Right ventricle myocardium inferior (tissue), 1 donor: ENCODE measurements at regions not wholly inside any gene's neighbourhood (a gene's known extent, or its start where the extent isn't known, plus 50 kb on each side); places are given as distances from the start of the nearest gene placed in this dataset.
"Not testable (repeated sequence)": the region's sequence is repeated elsewhere in the genome, so short reads cannot be mapped to it uniquely, and the experiment has no call there.

Source experiments
- ATAC-seq: fragments of 200-7000 bp; cut with Tn5 transposase; one replicate; pipeline ENCODE4 v1.9.1; 2020; ENCODE audit warnings: mild to moderate bottlenecking, moderate library complexity
- DNase-seq: peaks from one replicate; pipeline ENCODE4 v3.0.0; 2021; ENCODE audit errors: missing footprints
- intact Hi-C: fragments of 100-400 bp; cut with DNase I; formaldehyde crosslinking; loops from one replicate; pipeline ENCODE4 v1.11.0; 2022
- donor health status: DM: no; HTN: yes; CAD: no; lungs with severe emphysema.

DNA sequence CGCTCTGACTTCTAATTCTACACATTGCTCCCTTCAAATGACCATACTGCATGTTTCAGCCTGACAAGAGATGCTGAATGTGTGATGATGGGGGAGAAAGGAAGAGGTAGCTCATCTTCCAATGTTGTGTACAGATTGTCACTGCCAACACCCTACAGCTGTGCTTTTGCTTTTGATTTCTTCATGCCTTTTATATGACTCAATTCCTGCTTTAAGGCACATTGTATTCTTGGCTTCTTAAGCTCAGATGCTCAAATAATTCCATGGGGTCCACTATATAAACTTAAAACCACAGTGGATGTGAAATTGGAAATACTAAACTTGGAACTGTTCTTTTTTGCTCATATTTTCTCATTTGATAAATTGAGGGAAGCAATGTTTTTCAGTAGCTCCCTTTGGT lies 183.2 kb upstream of the WDFY3 start:
- intact Hi-C loops: loop anchor here (5.0 kb wide), 3 partner anchors 218 to 893 kb away; no protein-coding TSS in a partner anchor
- ATAC-seq (peak; percentile 26), DNase-seq (no peak)

DNA sequence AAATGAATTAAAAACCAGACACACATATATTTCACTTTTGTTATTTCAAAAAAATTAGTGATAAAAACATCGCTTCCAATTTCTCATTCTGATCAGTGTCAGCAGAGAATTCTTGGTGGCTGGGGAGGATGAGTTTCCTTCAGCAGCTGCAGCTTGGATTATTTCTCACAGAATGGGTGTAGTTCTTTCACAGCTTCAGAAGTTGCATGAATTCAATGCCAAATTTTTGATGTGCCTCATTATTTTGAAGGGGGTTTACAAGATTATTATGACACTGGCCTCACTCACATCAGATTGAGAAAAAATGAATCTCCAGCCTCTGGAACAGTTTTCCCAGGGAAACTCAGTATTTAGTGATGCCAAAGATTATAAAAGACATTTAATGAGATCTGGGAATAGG lies 184.9 kb upstream of the WDFY3 start:
- DNase-seq (no peak), ATAC-seq (no peak)
- intact Hi-C loops: no loop called here

DNA sequence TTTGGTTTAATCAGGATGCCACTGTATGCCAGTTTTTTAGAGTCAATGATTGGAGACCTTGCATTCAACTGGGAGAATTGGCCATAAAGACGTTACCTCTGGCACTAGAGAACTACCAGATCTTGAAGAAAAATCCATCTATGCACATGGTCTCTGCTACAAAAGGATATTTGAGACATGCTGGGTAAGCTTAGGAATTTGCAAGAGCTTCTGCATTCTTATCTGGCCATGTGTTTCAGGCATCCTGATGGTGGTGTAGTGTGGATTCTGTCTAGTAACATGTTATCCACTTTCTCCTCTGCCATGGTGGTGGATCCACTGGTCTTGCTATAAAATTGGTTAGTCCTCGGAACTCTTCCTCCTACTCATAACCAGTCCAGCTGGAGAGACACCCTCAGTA lies 185.3 kb upstream of the WDFY3 start:
- DNase-seq (no peak), ATAC-seq (no peak)
- intact Hi-C loops: no loop called here

DNA sequence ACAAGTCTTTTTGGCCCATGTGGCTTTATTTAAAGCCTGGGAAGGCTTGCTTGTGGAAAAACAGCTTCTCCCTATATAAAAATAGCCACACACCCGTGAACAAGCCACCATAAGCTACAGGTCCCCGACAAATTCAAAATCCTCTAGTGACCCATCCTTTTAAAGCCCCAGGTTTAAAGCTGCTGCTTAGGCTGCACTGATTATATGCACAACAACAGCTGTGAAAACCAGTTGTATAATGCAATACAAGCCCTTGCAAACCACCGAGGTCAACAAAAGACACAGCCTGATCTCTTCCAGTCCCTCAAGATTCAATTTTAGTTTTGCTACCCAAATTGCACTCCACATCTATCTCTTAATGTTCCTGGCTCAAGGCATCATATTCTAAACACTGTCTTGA lies 186.0 kb upstream of the WDFY3 start:
- intact Hi-C loops: no loop called here
- ATAC-seq (no peak), DNase-seq (no peak)

DNA sequence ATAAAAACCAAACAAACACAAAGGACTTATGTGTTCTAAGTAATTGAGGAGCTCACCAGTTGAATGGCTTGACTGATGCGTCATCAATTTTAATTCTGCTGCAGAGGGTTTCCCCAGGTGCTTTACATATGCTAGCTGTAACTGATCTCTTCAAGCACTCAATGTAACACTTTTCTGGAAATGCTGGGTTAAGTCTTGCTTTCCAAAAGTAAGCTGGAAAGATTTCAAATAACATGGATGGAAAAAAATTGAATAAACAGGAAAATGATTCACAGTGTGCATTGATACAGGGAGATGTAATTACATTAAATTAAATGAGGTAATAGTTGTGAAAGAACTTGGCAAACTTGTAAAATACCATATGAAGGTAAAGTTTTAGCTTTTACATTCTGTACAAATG lies 186.7 kb upstream of the WDFY3 start:
- DNase-seq (no peak), ATAC-seq (no peak)
- intact Hi-C loops: no loop called here

DNA sequence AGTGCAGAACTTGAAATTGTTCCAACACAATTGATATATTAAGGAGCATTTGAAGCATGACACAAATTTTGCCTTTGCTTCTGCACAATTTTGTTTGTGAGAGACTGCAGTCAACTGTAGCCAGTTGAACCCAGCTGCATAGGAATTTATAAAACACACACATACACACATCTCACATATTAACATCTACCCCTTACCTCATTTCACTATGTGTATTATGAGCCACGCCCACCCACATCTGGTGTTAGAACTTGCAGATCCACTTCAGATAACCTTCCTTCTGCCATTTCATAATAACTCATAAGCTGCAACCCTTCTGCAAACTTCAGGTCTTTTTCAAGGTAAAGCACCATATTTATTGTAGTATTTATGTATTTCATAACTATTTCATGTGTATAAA lies 188.1 kb upstream of the WDFY3 start:
- intact Hi-C loops: no loop called here

DNA sequence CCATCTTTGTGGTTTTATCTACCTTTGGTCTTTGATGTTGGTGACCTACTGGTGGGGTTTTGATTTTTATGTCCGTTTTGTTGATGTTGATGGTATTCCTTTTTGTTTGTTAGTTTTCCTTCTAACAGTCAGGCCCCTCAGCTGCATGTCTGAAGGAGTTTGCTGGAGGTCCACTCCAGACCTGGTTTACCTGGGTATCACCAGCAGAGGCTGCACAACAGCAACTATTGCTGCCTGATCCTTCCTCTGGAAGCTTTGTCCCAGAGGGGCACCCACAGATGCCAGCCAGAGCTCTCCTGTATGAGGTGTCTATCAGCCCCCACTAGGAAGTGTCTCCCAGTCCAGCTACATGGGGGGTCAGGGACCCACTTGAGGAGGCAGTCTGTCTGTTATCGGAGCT lies 199.3 kb upstream of the WDFY3 start:
- ATAC-seq (no peak), DNase-seq (no peak)
- intact Hi-C loops: no loop called here

More for the DNA sequence above, 188.1 kb upstream of the WDFY3 start:
- DNase-seq (no peak), ATAC-seq (no peak)

DNA sequence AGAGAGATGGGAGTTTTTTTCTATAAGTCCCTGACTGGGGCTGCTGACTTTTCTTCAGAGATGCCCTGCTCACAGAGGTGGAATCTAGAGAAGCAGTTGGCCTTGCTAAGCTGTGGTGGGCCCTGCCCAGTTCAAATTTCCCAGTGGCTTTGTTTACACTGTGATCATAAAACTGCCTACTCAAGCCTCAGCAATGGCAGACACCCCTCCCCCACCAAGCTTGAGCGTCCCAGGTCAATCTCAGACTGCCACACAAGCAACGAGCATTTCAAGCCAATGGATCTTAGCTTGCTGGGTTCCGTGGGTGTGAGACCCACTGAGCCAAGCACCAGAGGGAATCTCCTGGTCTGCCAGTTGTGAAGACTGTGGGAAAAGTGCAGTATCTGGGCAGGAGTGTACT lies 199.8 kb upstream of the WDFY3 start:
- ATAC-seq (no peak), DNase-seq (no peak)
- intact Hi-C loops: no loop called here

DNA sequence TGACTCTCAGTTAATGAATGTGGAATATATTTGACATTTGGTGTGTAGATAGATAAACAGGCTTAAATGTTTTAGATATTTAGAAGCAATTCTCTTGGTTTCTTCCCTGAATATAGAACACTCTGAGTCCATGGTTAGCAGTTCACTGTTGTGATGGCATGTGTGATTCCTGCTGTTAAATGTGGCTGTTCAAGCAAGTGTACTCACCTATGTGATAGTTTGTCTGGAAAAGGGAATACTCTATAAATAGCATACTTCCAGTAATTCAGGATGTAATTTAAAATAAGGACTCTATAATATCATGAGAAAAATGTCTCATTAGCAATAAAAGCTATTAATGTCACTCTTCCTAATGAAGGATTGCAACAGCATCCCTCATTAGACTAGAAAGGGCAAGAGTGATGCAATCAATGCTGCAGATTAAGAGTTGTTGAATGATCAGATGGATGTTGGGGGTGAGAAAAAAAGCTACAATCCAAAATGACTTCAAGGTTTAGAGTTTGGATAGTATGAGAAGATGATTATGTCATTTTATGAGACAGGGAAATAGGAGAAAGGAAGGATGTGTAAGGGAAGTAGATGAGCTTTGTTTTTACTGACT lies 201.8 kb upstream of the WDFY3 start:
- DNase-seq: no peak
- no peak for ATAC-seq
- intact Hi-C loops: no loop called here

DNA sequence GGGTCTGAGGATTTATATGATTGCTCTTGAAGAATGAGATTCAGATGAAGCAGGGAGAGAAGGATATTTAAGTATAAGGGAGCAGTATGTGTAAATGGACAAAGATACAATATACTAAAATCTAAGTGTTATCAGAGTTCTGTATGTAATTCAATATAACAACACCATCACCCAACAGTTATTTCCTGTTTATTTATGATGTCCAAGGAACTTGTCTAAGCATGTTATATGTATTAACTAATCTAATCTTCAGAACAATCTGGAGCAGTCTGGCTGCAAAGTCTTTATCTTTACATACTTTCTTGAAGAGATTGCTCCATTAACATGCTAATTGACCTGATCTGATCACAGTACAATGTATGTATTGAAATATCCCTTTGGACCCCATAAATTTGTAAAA lies 203.8 kb upstream of the WDFY3 start:
- ATAC-seq (no peak), DNase-seq (no peak)
- intact Hi-C loops: no loop called here

DNA sequence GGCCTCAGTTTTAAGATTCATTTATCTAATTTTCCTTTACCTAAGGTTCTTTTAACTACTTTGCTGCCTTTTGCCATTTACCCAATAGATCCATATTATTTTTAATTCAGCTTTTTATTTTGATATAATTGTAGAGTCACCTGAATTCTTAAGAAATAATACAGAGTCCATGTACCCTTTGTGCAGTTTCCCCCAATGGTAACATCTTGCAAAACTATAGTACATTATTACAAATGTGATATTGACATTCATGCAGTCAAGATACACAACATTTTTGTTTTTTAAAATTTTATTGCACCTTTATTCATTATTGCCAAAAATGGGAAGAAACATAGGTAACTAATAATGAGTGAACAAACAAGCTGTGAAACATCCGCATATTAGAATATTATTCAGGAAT lies 208.7 kb upstream of the WDFY3 start:
- intact Hi-C loops: no loop called here
- no peak for DNase-seq
- ATAC-seq: no peak

DNA sequence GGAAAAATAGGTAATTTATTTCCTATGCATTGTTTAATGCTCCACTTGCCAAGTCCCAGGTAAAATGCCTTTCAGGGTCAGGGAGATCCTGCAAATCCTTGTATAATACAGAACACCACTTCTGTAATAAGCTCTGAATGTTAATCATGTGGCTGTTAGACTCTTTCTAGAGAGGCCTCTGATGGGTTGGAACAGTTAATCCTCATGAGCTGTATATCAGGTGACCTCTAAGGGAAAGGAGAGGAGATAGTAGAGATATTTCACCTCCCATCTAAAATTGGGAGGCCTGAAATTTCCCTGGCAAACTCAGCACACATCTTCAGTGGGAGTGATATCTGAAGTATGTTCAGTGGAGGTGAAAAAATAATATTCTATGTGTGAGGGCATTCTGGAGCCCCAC lies 210.6 kb upstream of the WDFY3 start:
- intact Hi-C loops: no loop called here
- DNase-seq: no peak
- ATAC-seq: no peak

DNA sequence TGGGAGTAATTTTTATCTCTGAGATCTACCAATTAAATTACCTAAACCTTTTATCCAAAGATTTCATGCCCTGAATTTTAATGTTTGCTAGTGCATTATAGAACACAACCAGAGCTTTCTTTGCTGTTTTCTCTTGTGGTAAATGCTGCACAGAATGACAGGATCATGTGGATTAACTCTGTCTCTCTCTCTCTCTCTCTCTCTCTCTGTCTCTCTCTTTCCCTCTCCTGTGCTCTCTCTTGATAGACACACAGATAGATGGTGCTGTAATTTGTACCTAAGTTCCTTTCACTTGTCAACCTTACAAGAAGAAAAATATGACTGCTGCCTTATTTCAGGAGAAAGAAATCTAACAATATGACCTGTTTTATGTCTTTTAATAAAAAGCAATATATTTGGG lies 211.2 kb upstream of the WDFY3 start:
- intact Hi-C loops: no loop called here
- DNase-seq (no peak), ATAC-seq (no peak)

DNA sequence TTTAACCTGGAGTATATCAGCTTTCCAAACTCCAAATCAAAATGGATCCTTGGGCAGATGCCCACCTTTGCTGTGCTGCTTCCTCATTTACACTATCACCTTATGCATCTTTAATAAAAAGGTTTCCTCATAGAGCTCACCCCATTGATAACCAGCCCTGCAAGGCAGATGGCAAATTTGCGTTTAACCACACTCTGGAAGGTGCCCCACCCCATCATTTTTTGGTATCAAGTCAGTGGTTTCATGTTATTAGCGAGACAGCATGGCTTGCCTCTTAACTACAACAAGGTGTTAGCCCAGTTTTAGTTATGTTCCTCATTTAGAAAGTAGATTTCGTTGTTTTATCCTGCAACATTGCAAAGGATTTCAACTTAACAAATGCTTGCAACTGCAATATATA lies 214.0 kb upstream of the WDFY3 start:
- no peak for DNase-seq
- intact Hi-C loops: no loop called here
- ATAC-seq: no peak

DNA sequence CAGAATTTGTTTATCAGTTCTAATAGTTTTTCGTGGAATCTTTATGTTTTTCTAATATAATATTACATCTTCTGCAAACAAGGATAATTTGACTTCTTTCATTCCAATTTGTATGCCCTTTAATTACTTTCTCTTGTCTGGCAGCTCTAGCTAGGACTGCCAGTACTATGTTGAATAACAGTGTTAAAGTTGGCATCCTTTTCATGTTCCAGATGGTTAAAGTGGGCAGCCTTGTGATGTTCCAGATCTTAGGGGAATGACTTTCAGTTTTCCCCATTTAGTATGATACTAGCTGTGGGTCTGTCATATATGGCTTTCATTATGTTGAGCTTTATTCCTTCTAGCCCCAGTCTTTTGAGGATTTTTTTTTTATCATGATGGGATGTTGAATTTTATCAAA lies 220.6 kb upstream of the WDFY3 start:
- ATAC-seq (no peak), DNase-seq (no peak)
- intact Hi-C loops: no loop called here

DNA sequence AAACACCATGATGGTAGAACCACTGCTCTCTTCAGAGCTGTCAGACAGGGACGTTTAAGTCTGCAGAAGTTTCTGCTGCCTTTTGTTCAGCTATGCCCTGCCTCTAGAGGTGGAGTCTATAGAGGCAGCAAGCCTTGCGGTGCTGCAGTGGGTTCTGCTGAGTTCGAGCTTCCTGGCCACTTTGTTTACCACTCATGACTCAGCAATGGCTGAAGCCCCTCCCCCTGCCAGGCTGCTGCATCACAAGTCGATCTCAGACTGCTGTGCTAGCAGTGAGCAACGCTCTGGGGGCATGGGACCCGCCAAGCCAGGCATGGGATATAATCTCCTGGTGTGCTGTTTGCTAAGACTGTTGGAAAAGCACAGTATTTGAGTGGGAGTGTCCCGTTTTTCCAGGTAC lies 229.5 kb upstream of the WDFY3 start:
- ATAC-seq, intact Hi-C loops, DNase-seq: not testable (repeated sequence)

DNA sequence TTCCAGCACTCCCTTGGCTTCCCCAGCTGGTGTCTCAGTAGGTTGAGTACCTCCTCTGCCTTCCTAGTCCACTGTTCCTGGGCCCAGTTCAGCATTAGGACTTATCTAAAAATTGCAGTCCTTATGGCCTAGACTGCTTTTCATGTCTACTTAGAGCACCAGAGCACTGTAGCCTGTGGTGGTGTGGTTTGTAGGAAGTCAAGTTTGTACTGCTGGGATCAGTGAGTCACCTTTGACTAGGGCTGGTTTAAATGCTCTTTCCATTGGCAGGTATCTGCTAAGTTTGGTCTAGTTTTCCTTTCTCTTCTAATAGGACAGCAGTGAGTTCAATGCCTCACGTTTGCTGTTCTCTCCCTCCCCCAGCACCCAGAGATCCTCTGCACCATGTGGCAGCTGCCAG lies 233.6 kb upstream of the WDFY3 start:
- no peak for ATAC-seq
- DNase-seq: no peak
- intact Hi-C loops: no loop called here

DNA sequence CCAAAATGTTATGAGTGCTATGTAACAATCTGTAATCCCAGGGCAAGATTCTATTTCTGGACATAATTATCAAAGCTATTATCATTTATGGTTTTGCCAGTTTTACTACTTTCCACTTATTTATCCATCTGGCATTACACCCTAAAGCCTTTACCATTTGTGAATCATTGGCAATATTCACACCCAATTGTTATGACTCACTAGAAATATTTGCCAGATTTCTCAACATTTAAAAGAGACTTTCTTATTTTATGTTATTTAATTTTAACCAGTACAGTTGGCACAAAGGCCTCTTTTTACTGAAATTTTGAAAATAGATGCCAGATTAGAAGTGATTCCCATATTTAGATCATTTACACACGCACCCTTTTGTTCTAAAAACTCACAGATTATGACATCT lies 242.7 kb upstream of the WDFY3 start:
- no peak for ATAC-seq
- no peak for DNase-seq
- intact Hi-C loops: no loop called here

DNA sequence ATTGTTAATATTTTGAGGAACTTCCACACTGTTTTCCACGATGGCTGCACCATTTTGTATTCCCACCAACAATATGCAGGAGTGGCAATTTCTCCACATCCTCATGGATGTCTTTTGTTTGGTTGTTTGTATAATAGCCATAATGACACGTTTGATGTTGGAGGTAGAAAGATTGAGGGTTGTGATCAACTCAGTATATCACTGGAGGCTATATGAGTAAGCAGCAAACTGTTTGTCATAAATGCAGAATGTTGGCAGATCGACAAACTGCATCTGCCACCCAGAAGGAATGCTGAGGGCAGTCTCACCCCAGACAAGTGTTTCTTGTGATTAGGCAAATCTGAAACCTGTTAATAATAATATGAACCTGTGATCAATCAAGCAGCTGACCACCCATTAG lies 243.9 kb upstream of the WDFY3 start:
- ATAC-seq: no peak
- no peak for DNase-seq
- intact Hi-C loops: no loop called here

DNA sequence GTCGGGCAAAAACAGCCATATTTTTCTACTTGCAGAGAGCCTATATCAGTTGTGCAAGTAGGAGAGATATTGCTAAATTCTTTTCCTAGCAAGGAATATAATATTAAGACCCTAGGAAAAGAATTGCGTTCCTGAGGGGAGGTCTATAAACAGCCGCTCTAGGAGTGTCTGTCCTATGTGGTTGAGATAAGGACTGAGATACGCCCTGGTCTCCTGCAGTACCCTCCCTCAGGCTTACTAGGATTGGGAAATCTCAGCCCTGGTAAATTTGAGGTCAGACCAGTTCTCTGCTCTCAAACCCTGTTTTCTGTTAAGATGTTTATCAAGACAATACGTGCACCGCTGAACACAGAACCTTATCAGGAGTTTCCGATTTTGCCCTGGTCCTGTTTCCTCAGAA lies 250.1 kb upstream of the WDFY3 start:
- ATAC-seq, DNase-seq, intact Hi-C loops: not testable (repeated sequence)

DNA sequence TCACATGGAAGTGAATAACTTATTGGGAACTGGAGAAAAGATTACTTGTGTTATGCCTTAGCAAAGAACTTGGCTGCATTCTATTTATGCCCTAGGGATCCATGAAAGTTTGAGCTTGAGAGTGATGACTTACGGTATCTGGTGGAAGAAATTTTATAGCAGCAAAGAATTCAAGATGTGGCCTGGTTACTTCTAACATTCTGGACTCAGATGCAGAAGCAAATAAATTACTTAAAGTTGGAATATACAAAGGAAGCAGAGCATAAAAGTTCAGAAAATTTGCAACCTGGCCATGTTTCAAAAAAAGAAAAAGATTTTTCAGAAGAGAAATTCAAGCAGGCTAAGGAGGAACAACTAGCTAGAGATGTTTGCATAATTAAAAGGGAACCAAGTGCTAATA lies 252.3 kb upstream of the WDFY3 start:
- DNase-seq (no peak), ATAC-seq (no peak)
- intact Hi-C loops: no loop called here

DNA sequence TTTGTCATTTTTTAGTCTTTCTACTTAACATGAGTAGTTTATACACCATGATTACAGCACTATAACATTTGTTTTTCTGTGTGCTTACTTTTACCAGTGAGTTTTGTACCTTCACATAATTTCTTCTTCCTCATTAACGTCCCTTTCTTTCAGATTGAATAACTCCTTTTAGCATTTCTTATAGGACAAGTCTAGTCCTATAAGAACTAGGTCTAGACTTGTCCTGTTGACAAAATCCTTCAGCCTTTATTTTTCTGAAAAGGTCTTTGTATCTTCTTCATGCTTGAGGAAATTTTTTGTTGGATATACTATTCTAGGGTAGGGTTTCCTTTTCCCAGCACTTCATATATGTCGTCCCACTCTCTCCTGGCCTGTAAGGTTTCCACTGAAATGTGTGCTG lies 253.3 kb upstream of the ARHGAP24 start:
- DNase-seq: no peak
- ATAC-seq: no peak
- intact Hi-C loops: no loop called here
